A172 (cell line): ENCODE measurements at regions not wholly inside any gene's neighbourhood (a gene's known extent, or its start where the extent isn't known, plus 50 kb on each side); places are given as distances from the start of the nearest gene placed in this dataset.
A peak's percentile ranks its signal among the peaks of the same experiment; 100 is the strongest.

ENCODE experiments used
- DNase-seq: peaks from one replicate; pipeline ENCODE4 v3.0.0-alpha.2; 2015; ENCODE audit warnings: low spot score

DNA sequence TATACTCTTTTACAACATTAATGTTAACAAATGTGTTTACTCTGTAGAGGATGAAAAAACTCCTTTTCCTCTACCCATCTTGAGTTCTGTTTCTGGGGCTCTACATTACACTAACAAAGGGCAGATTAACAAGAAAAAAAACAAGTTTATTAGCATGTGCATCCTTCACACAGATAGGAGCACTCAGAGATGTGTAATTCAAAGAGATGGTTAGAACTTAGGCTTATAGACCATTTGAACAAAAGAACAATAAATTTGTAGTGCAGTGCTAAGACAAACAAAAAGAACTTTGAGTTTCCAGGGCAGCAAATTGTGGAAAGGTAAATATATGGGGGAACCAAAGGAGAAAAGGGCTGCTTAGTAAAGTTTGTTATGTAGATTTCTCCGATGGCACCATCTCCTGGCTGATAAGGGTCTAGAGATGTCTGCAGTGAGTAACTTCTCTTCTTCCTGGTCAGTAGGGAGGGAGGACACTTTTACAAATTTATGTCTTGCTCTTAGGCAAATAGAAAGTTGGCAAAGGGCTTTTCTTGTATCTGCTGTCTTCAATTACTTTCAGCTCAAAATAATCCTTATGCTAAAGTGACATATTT lies 1249.9 kb upstream of the TENM3 start:
- no peak for DNase-seq

DNA sequence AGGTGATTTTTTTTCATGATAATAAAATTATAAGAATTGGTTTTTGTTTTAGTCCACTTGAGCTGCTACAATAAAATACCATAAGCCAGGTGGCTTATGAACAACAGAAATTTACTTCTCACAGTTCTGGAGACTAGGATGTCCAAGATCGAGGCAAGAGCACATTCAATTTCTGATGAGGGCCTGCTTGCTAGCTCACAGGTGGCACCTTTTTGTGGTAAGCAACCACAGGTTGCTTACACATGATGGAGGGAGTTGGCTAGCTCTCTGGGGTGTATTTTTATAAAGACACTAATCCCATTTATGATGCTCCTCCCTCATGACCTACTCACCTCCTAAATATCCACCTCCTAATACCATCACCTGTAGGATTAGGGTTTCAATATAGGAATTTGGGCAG lies 1248.5 kb upstream of the TENM3 start:
- DNase-seq: no peak

DNA sequence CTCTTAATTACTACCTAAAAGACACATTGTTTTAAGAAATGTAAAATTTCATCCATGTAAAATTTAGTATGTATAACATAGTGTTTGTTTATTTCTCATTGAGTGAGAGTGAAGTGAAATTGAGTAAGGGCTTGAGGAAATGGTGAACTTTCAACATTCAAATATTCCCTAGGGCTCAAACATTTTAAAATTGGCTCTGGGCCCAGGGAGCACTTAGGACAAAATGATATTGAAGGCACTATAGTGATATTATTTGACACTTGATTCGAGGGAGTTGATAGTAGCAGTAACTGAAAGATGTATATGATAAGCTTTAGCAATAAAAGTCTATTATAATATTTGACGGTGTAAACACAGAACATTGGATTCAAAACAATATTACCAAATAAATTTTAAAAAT lies 1244.0 kb upstream of the TENM3 start:
- DNase-seq: no peak

DNA sequence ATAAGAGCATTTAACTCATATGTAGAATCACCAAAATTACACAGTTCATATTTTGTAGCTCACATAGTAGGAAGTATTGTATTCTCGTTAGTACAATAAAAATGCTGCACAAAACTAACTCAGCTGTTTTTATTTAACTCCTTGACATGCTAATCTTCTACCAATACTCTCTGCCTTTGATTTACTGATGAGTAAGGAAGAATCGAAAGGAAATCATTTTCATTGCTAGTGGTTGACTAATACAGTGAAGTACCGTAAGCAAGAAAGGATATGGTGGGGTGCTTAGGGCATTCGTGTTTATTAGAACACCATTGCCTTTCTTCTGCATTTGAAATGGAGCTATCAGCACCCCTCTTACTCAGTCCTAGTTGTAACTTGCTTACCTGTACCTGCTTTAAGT lies 1239.1 kb upstream of the TENM3 start:
- DNase-seq: no peak

DNA sequence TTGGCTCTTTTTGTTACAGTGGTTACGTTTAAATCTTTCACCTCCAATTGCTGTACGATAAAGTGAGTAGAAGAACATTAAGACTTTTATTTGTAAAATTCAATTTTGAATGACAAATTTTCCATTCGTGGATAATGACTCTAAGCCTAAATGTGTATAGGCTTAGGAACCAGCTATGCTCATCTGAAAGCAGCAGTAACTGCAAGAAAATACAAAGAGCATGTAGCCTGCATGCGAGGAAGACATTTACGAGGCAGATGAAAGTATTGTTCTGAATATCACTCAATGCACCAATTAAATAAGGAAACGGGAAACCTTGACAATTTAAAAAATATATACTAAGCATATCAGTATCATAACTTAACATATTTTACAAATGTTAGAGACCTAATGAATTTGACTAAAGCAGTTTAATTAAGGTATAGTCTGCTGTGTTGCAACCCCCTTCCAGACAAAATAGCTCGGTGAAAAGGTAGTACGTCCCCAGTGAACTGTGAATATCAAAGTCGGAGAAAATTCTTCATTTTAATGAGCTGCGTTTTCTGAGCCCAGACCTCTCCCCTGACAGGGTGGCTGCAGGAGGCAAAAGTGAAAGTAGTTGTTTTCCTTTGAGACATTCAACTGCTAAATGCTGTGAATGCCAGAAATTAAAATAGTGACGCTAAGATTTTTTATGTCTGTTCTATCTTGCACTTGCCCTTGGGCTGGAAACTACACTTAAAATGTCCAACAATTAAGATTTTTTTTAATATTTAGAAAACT lies 1236.5 kb upstream of the TENM3 start:
- DNase-seq: no peak

DNA sequence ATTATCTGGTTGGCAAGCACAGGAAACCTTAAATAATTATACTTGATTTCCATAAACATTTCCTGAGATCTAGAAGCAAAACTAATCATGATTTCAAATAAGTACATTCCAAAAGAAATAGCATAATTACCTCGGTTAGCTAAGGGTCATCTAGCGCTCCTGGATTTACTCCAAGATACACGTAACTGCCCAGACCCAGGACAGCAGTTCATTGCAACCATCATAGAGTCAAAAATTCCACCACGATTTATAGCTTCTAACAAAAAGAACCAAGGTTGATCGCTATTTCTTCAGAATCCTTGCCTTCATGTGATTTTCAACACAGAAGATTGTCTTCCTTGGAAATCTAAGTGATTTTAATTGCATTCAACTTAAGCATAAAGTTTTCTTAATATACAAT lies 1235.5 kb upstream of the TENM3 start:
- peak; percentile 30 for DNase-seq

DNA sequence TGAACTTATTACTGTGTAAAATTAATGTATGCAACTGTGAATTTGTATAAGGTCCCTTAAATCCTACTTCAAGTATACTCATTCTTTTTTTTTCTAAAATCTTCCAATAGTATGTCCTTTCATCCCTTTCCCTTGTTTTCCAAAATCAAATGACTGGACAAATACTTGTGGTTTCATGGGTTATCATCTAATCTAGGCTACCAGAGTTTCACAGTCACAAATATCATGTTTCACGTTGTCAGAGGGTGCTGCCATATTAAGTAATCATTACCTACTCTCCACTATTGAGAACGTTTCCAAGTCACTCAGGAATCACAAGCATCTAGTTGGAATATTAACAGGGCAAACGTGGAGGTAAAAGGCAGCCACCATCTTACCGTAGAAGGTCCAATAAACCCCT lies 1235.0 kb upstream of the TENM3 start:
- DNase-seq: peak; percentile 22

DNA sequence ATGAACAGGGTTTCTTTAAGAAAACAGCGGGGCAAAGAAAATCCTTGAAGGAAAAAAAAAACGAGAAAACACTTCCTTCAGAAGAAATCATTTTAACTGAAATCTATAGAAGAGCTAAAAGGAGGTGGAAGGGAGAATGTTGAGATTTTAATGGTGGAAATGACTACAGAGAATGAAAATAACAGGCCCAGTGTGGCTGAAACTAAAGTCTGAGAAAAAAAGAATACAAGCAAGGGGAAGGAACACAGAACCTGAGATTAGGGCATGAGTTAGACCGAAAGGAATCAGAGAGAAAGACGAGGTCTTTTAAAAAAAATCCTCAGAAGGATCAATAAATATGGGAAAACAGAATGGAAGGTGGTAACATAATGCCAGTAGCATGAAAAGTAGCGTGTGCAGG lies 1230.0 kb upstream of the TENM3 start:
- DNase-seq: no peak

DNA sequence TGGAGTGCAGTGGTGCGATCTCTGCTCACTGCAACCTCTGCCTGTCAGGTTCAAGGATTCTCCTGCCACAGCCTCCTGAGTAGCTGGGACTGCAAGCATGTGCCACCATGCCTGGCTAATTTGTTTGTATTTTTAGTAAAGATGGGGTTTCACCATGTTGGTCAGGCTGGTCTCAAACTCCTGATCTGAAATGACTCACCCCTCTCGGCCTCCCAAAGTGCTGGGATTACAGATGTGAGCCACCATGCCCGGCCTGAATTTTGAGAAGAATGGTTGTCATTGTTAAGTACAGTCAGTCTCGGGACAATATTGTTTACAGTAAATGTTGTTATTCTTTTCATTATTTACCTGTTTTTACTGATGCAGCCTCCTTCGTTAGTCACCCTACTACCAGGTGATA lies 1226.2 kb upstream of the TENM3 start:
- no peak for DNase-seq

DNA sequence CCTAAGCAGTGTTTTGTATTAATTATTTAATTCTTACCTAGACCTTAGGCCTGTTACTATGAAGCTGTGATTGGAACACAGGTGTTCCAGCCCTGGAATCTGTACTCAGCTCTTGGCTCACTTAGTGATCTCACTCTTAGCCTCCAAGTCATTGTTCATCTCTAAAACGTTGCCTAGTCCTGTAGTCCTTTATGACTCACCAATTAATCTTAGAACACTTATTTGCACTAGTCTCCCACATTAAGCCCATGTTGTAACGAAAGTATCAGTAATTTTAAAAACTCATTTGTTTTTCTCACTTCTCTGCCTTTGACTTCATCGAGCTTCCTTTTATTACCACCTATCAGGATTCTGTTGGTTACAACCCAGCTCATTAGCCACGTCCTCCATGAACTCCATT lies 1224.7 kb upstream of the TENM3 start:
- no peak for DNase-seq

DNA sequence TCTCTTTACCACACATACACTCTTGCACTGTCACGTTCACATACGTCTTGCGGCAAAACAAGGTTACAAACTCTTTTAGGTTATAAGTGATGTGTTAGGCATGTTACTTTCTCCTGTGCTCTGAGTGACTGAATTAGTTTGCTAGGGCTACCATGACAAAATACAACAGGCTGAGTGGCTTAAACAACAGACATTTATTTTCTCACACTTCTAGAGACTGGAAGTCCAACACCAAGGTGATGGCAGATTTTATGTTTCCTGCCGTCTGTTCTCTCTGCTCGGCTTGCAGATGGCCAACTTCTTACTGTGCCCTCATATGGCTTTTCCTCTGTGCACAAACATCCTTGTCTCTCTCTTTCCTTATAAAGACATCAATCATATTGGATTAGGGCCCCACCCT lies 1224.3 kb upstream of the TENM3 start:
- no peak for DNase-seq

DNA sequence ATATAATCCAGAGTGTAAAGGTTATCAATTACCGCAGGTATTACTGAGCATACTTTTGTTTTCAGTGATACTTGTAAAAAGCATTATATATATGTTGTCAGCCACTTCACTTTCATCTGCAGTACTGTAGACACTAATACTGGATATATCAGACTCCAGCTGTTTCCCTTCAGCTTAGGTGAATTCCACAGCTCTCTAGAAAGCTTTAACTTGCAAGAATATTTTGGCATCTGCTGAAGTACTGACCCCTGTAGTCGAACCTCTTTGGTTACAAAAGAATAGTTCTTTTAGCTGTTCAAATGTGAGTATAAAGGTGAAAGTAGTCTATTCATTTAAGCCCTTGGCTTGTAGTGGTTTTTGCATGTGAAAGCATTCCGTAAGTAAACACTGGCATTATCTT lies 1222.7 kb upstream of the TENM3 start:
- no peak for DNase-seq

DNA sequence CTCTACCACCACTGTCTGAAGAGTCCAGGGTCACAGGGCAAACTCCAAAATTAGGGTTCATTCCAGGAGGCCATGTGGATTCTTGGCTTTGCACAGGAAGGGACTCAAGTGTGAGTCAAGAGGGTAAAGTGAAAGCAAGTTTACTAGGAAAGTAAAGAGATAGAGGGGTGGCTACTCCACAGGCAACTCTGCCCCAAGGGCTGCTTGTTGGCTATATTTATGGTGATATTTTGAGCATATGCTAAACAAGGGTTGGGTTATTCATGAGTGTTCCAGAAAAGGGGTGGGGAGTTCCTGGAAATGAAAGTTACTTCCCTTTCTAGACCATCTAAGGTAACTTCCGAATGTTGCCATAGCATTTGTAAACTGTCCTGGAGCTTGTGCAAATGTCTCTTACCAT lies 1222.0 kb upstream of the TENM3 start:
- DNase-seq: no peak

DNA sequence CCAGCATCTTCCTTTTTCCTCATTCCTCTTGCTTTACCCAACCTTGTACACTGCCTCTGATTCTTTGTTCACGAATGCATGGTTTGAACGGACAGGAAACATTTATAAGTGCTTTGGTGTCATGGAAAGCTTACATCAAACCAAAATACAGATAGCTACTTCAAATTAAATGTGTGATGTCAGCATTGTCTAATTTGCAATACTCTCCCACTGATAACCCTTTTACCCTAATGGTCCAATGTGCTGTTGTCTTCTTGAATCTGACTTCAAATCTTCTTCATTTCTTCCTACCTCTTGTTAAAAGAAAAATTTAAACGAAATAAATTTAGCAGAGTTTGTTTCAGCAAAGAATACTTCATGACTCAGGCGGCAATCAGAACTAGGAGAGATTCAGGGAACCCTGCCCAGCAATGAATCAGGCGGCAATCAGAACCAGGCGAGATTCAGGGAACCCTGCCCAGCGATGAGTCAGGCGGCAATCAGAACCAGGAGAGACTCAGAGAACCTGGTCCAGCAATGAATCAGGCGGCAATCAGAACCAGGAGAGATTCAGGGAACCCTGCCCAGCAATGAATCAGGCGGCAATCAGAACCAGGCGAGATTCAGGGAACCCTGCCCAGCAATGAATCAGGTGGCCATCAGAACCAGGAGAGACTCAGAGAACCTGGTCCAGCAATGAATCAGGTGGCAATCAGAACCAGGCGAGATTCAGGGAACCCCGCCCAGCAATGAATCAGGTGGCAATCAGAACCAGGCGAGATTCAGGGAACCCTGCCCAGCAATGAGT lies 1212.9 kb upstream of the TENM3 start:
- DNase-seq: peak; percentile 87

DNA sequence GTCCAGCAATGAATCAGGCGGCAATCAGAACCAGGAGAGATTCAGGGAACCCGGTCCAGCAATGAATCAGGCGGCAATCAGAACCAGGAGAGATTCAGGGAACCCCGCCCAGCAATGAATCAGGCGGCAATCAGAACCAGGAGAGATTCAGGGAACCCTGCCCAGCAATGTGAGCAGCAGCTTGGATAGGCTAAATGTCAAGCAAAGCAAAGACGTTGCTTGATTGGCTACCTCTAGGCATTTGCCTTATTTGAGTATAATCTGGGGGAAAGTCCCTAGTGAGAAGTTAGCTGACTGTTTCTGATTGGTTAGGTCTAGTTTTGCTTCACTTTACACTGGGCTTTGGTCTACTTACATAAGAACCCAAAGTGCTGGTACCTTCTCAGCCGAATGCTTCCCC lies 1212.2 kb upstream of the TENM3 start:
- peak; percentile 83 for DNase-seq

DNA sequence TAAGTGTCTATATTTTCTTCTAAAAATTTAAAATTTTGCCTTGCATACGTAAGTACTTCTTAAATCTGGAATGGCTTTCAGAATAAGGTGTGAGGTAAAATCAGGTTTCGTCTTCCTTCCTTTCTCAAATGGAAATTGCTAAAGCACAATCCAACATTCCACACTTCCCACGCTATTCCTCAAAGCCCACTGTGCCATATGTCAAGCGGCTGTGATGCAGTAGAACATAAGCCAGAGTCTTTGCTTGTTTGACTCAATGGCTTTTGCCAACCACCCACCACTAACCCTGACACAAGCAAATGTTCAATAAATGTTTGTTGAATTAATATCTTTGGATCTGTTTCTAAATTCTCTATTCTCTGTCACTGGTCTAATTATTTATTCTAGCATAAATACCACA lies 1199.7 kb upstream of the TENM3 start:
- no peak for DNase-seq

DNA sequence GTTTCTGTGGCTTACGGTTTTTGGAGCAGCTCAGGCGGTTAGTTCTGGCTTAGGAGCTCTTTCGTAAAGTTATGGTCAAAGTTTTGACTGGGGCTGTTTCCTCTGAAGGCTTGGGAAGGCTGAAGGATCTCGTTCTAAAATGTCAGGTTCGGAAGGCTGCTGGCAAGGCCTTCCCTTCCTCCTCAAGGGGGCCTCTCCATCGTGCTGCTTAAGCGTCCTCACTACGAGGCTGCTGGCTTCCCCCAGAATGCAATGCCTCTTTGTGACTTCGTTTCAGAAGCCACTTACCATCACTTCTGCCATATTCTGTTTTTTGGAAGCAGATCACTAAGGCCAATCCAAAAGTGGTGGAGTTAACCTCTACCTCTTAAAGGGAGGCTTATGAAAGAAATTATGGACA lies 1196.4 kb upstream of the TENM3 start:
- no peak for DNase-seq

DNA sequence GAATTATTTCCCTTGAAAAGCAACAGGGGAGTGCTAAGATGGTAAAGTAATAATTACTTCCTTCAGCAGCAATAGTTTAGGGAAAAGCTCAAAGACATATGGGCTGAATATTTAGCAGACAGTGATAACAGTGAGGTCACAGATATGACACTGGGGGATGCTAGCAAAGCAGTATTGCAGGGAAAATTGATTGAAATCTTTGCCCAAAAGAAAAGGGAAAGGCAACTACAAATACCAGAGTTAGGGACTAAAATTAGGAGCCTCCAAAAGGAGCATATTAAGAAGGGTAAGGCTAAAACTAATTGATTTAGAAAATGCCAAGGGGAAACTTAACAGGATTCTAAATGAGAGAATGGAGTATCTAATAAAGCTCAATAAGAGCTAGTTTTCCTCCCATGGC lies 1191.3 kb upstream of the TENM3 start:
- DNase-seq: no peak

DNA sequence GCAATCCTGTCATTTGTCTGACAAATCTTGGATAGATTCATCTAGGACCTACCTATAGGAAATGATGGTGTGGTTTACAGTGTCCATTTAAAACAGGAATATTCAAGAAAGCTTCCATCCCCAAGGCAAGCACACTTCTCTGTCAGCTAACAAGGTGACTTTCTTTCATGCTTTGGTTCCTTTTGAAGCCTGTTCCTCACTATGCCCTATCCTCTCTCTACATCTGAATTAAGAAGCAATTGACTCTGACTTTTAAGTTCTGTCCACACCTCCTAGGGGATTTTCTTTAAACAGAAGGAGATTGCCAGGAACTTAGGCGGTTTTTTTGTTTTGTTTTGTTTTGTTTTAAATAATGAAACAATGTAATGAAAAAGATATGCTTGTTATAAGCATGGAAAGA lies 1181.4 kb upstream of the TENM3 start:
- DNase-seq: no peak

DNA sequence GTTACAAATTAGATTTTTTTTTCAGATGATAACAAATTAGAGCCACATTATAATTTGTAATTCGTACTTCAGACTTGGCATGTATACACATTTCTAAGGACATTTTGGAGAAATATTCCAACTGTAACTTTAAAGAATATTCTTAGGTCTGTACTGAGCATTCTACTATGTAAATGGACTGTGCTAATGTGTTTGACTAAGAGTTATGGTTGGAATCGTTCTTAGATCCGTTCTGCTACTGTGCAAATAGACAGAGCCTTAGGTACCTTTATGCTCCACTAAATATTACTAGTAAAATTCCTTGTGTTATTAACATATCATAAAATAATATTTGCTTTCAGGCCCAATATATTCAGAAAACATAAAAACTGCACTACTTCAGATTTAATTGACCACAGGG lies 1180.0 kb upstream of the TENM3 start:
- no peak for DNase-seq

DNA sequence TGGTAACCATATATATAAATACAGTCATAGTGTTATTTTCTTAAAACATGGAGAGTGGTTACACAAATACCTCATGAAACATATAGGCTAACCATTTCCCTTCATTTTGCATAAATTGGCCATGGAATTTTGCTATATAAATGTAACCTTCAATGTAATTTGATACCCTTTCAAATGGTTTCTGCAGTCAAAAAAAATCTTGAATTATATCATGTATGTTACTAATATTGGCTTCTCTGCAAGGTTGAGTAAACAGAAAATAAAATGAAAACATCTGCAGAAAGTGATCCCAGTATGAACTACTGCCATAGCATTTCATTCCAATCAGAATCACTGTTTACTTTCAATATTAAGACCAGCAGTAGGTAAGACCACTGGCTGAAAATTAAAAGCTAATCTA lies 1165.9 kb upstream of the TENM3 start:
- no peak for DNase-seq

DNA sequence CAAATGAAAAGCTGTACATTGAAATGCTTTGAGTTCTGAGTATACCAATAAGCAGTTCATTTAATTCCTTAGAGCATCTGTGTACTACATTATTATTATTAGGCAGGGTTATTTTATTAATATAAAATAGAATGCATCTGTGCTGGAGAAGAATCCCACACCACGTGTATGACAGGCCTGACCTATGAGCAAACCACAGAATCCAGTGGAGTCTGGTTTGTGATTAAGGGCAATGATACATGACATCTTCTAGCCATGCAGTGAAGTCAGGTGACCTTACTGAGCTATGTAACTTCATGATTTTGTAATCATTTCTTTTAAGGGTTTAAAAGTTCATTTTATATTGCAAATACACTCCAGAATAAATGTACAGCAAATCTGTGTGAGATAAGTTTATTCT lies 1165.0 kb upstream of the TENM3 start:
- DNase-seq: no peak

DNA sequence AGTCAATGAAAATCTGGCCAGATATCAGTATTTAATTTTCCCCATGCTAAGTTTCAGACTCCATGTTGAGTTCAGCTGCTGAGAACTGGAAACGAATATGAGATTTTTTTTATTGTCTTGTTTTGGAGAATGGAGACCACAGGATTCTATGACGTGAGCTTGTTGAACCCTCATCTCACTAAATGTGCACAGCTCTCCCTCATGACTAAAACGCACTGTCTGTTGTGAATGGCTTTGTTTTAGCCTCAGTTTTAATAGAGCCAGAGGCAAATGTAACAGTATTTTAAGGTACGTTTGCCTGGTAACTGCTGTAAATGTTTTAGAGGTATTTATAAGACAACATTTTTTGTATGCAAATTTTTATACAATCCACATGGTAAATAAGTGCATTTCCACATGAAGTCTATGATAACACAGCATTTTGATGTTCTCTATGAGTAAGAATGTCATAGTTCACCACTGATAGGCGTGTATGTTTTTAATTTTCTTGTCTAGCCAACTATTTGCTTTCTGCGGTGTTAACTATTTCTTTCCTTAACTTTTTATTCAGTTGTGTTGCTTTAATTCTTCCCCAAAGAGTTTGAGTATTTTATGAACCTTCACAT lies 1159.3 kb upstream of the TENM3 start:
- DNase-seq: no peak
